ENCODE measurements at regions not wholly inside any gene's neighbourhood (a gene's known extent, or its start where the extent isn't known, plus 50 kb on each side); places are given as distances from the start of the nearest gene placed in this dataset.

- DNase-seq: no peak
- no peaks in the 10 kb centered on the region for H3K9me3 ChIP-seq
- H3K27ac ChIP-seq: no peak overlapping the region
- no peak overlapping the region for H3K4me3 ChIP-seq
- no peaks in the 10 kb centered on the region for H3K36me3 ChIP-seq (replicated peaks in 1 of 2; ENCODE audit: insufficient read depth in 1 of 2, low read depth in 2 of 2)
- no peak for TF ChIP-seq CTCF (IDR thresholded peaks at IDR 0.05)
- no peak for TF ChIP-seq POLR2A (IDR thresholded peaks at IDR 0.05)
- no peaks in the 10 kb centered on the region for H3K4me1 ChIP-seq
- WGBS, 2 donors: 72% methylated on average over 2 of the region's 2 CpGs
- intact Hi-C loops (cut with DNase I): no loop called here
- H3K27me3 ChIP-seq: no peaks in the 10 kb centered on the region
- no peak for ATAC-seq
Observed at GRCh38 chr4:186775902-186776301, 52.2 kb upstream of the FAT1 start.

GRCh38 chr4:186778134-186778533 lies 54.5 kb upstream of the FAT1 start:
- H3K36me3 ChIP-seq (replicated peaks in 1 of 2; ENCODE audit: insufficient read depth in 1 of 2, low read depth in 2 of 2): no peaks in the 10 kb centered on the region
- no peaks in the 10 kb centered on the region for H3K9me3 ChIP-seq
- H3K4me3 ChIP-seq: no peak overlapping the region
- 89 to 94% methylated on average over 7 of the region's 7 CpGs for WGBS, 2 donors
- intact Hi-C loops (cut with DNase I): no loop called here
- ATAC-seq (no peak), DNase-seq (no peak)
- no peaks in the 10 kb centered on the region for H3K27me3 ChIP-seq
- H3K4me1 ChIP-seq: peaks cover 5% of the 10 kb centered on the region
- no peak overlapping the region for H3K27ac ChIP-seq
- TF ChIP-seq POLR2A (IDR thresholded peaks at IDR 0.05): no peak
- no peak for TF ChIP-seq CTCF (IDR thresholded peaks at IDR 0.05)

- 76 to 83% methylated on average over 4 of the region's 4 CpGs for WGBS, 2 donors
- Histone ChIP-seq H3K4me3 (no peak overlapping the region), H3K9me3 (no peaks in the 10 kb centered on the region), H3K4me1 (peaks cover 5% of the 10 kb centered on the region), H3K36me3 (replicated peaks in 1 of 2; ENCODE audit: insufficient read depth in 1 of 2, low read depth in 2 of 2) (no peaks in the 10 kb centered on the region), H3K27me3 (no peaks in the 10 kb centered on the region), H3K27ac (no peak overlapping the region)
- DNase-seq (no peak), ATAC-seq (no peak)
- intact Hi-C loops (cut with DNase I): loop anchor here (5.0 kb wide), 1 partner anchor 217 kb away; no protein-coding TSS in a partner anchor
- TF ChIP-seq POLR2A (IDR thresholded peaks at IDR 0.05) (no peak), CTCF (IDR thresholded peaks at IDR 0.05) (no peak)
Observed at GRCh38 chr4:186780291-186781031, 56.8 kb upstream of the FAT1 start.

GRCh38 chr4:186781032-186781917 lies 57.6 kb upstream of the FAT1 start:
- no peaks in the 10 kb centered on the region for H3K27me3 ChIP-seq
- DNase-seq (peak in 1 of 4 donors; percentile 19), ATAC-seq (no peak)
- TF ChIP-seq POLR2A (IDR thresholded peaks at IDR 0.05) (no peak), CTCF (IDR thresholded peaks at IDR 0.05) (no peak)
- no peak overlapping the region for H3K4me3 ChIP-seq
- H3K36me3 ChIP-seq (replicated peaks in 1 of 2; ENCODE audit: insufficient read depth in 1 of 2, low read depth in 2 of 2): no peaks in the 10 kb centered on the region
- WGBS, 2 donors: 47 to 49% methylated on average over 6 of the region's 6 CpGs
- intact Hi-C loops (cut with DNase I): loop anchor here (5.0 kb wide), 1 partner anchor 216 kb away; no protein-coding TSS in a partner anchor
- peaks cover 5% of the 10 kb centered on the region for H3K4me1 ChIP-seq
- H3K27ac ChIP-seq: peak overlapping the region in 2 of 4 donors; percentile 35 to 55
- no peaks in the 10 kb centered on the region for H3K9me3 ChIP-seq

All from body of pancreas (tissue), 4 donors.